ENCODE measurements at regions not wholly inside any gene's neighbourhood (a gene's known extent, or its start where the extent isn't known, plus 50 kb on each side); places are given as distances from the start of the nearest gene placed in this dataset.

DNA sequence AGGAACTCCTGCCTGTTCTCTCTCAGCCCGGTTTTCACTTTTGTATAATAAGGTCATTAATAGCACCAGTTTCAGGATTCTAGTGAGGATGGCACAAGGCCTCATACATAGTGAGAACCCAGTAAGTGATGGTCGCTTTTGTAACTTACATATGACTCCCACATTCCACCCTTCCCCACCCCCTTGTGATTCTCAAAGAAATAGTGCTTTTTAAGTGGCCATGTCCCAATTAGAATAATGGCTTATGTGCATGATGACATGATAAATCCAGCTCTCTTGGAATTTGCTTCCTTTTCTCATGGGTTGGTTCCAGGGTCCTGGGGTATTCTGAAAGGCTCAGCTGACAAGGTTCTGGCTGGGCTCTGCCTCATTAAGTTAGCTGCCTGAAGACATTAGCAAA is 189.9 kb downstream of the URB2 start:
- Histone ChIP-seq H3K27ac (no peak overlapping the region), H3K9me3 (ENCODE audit: low read depth, low read length) (no peaks in the 10 kb centered on the region), H3K36me3 (ENCODE audit: insufficient read depth, low read length) (no peaks in the 10 kb centered on the region), H3K9ac (ENCODE audit: insufficient read length) (no peak overlapping the region), H3K4me3 (no peak overlapping the region)
- no peak for DNase-seq (ENCODE audit: low read depth, low spot score)
- TF ChIP-seq FOXP2 (optimal IDR thresholded peaks at IDR 0.05; ENCODE audit: control extremely low read depth, extremely low read length, insufficient read depth), result no peak
- TF ChIP-seq EZH2 (IDR thresholded peaks at IDR 0.05), result no peak
- TF ChIP-seq POLR2AphosphoS5 (IDR thresholded peaks at IDR 0.05; ENCODE audit: borderline replicate concordance, low read depth, low read length), result no peak

DNA sequence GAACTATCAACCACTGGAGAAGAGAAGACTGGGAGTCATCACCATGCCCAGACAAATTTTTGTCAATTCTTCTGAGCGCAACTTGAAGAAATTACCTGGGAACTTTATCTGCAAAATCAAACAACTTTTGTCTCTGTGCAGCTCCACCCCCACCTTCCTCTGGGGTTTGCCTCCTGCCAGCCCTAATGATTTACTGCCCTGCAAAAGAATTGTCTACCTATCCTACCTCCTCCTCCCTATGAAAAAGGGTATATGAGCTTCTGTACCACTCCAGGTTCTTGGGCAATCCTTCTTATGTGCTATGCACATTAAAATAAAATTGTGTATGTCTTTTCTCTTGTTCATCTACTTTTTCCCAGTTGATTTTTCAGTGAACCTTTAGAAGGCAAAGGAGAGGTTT is 191.9 kb downstream of the URB2 start:
- no peak for TF ChIP-seq POLR2AphosphoS5 (IDR thresholded peaks at IDR 0.05; ENCODE audit: borderline replicate concordance, low read depth, low read length)
- TF ChIP-seq FOXP2 (optimal IDR thresholded peaks at IDR 0.05; ENCODE audit: control extremely low read depth, extremely low read length, insufficient read depth), result no peak
- no peak for TF ChIP-seq EZH2 (IDR thresholded peaks at IDR 0.05)
- H3K9me3 ChIP-seq (ENCODE audit: low read depth, low read length), result no peaks in the 10 kb centered on the region
- H3K4me3 ChIP-seq, result no peak overlapping the region
- no peak overlapping the region for H3K27ac ChIP-seq
- no peaks in the 10 kb centered on the region for H3K36me3 ChIP-seq (ENCODE audit: insufficient read depth, low read length)
- no peak for DNase-seq (ENCODE audit: low read depth, low spot score)
- H3K9ac ChIP-seq (ENCODE audit: insufficient read length), result no peak overlapping the region

DNA sequence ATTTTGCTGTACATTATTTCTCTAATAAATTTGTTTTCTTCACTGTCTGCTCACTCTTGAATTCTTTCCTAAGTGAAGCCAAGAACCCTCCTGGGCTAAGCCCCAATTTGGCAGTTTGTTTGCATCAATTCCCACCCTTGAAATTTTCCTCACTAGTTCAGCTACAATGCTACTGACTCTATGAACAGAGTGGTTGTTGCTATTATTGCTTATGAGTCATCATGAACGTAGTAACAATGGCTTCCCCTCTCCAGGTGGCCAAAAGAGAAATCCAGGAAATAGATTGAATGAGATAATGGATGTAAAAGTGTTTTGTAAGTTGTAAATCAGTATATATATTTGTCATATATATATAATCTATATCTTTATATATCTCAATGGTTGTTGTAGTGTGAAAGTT is 193.0 kb downstream of the URB2 start:
- TF ChIP-seq POLR2AphosphoS5 (IDR thresholded peaks at IDR 0.05; ENCODE audit: borderline replicate concordance, low read depth, low read length) (no peak), EZH2 (IDR thresholded peaks at IDR 0.05) (no peak), FOXP2 (optimal IDR thresholded peaks at IDR 0.05; ENCODE audit: control extremely low read depth, extremely low read length, insufficient read depth) (no peak)
- no peak for DNase-seq (ENCODE audit: low read depth, low spot score)
- no peak overlapping the region for H3K4me3 ChIP-seq
- H3K9me3 ChIP-seq (ENCODE audit: low read depth, low read length), result no peaks in the 10 kb centered on the region
- no peak overlapping the region for H3K27ac ChIP-seq
- no peak overlapping the region for H3K9ac ChIP-seq (ENCODE audit: insufficient read length)
- no peaks in the 10 kb centered on the region for H3K36me3 ChIP-seq (ENCODE audit: insufficient read depth, low read length)

DNA sequence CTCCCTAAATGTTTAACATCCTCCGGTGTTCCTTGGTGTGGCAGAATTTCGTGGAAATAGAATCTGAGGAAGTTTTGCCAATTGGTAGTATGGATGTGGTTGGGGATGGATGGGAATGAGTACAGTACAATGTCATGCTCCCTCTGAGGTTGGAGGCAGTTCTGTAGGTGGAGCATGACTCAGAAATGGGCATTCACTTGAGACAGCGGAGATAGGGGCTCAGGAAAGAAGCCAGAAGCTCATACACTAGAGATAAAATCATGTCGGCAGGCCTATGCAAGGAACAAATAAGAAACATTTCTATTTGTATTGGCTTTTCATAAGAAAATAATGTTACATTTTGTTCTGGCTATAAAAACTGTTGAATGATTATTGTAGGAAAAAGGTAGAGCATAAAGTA is 196.0 kb downstream of the URB2 start:
- no peak for DNase-seq (ENCODE audit: low read depth, low spot score)
- Histone ChIP-seq H3K36me3 (ENCODE audit: insufficient read depth, low read length) (no peaks in the 10 kb centered on the region), H3K9me3 (ENCODE audit: low read depth, low read length) (no peaks in the 10 kb centered on the region), H3K9ac (ENCODE audit: insufficient read length) (no peak overlapping the region), H3K4me3 (no peak overlapping the region), H3K27ac (no peak overlapping the region)
- TF ChIP-seq FOXP2 (optimal IDR thresholded peaks at IDR 0.05; ENCODE audit: control extremely low read depth, extremely low read length, insufficient read depth), result no peak
- no peak for TF ChIP-seq POLR2AphosphoS5 (IDR thresholded peaks at IDR 0.05; ENCODE audit: borderline replicate concordance, low read depth, low read length)
- TF ChIP-seq EZH2 (IDR thresholded peaks at IDR 0.05), result no peak

DNA sequence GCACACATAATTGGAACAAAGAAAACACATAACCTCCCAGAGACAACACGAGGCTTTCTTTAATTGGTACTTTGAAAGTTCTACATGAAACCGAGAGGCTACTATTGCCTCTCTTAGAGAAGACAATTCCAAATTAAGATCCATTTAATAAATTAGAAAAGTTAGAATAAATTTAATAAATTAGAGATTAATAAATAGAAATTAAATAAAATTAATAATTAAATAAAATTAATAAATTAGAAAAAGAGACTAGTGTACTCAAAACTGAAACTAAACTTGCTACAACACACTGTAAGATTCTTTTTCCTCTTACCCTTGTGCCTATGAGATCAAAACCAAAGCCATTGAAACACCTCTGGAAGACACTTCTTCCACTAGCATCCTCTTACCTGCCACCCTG is 199.0 kb downstream of the URB2 start:
- H3K27ac ChIP-seq, result no peak overlapping the region
- H3K9me3 ChIP-seq (ENCODE audit: low read depth, low read length), result no peaks in the 10 kb centered on the region
- no peaks in the 10 kb centered on the region for H3K36me3 ChIP-seq (ENCODE audit: insufficient read depth, low read length)
- no peak for DNase-seq (ENCODE audit: low read depth, low spot score)
- H3K4me3 ChIP-seq, result no peak overlapping the region
- TF ChIP-seq EZH2 (IDR thresholded peaks at IDR 0.05), result no peak
- TF ChIP-seq POLR2AphosphoS5 (IDR thresholded peaks at IDR 0.05; ENCODE audit: borderline replicate concordance, low read depth, low read length), result no peak
- no peak for TF ChIP-seq FOXP2 (optimal IDR thresholded peaks at IDR 0.05; ENCODE audit: control extremely low read depth, extremely low read length, insufficient read depth)
- no peak overlapping the region for H3K9ac ChIP-seq (ENCODE audit: insufficient read length)

DNA sequence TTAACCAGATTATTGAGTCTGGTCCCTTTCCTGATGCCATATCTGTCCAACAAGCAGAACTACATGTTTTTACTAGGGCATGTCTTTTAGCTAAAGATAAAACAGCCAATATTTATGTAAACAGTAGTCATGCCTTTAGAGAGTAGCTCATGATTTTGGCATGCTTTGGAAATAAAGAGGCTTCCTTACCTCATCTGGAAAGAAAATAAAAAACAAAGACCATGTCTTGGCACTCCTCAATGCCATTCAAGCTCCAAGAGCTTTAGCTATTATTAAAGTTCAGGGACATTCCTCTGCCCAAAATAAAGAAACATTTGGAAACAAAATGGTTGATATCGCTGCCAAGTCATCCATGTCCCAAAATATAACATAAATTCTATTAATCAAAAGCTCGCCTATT is 202.4 kb downstream of the URB2 start:
- no peaks in the 10 kb centered on the region for H3K36me3 ChIP-seq (ENCODE audit: insufficient read depth, low read length)
- H3K9me3 ChIP-seq (ENCODE audit: low read depth, low read length), result no peaks in the 10 kb centered on the region
- H3K9ac ChIP-seq (ENCODE audit: insufficient read length), result no peak overlapping the region
- no peak for DNase-seq (ENCODE audit: low read depth, low spot score)
- no peak overlapping the region for H3K4me3 ChIP-seq
- TF ChIP-seq EZH2 (IDR thresholded peaks at IDR 0.05), result no peak
- no peak for TF ChIP-seq POLR2AphosphoS5 (IDR thresholded peaks at IDR 0.05; ENCODE audit: borderline replicate concordance, low read depth, low read length)
- no peak for TF ChIP-seq FOXP2 (optimal IDR thresholded peaks at IDR 0.05; ENCODE audit: control extremely low read depth, extremely low read length, insufficient read depth)
- no peak overlapping the region for H3K27ac ChIP-seq

DNA sequence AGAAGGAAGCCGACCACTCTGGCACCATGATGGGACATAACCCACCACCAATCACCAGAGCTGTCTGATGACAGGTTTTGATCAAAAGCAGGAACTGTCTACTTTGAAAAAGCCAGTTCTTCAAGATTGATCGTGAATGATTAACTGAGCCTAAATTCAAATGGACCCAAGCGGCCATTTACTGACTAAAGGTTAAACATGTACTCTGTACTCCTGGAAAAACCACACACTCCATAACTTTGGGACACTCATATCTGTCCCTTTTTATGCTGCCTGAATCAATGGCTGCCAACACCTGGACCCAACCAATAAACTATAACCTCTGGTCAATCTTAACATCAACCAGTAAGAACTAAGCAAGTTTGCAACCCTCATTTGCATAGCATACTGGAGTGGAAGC is 206.6 kb downstream of the URB2 start:
- Histone ChIP-seq H3K9me3 (ENCODE audit: low read depth, low read length) (no peaks in the 10 kb centered on the region), H3K4me3 (no peak overlapping the region), H3K36me3 (ENCODE audit: insufficient read depth, low read length) (no peaks in the 10 kb centered on the region), H3K9ac (ENCODE audit: insufficient read length) (no peak overlapping the region), H3K27ac (no peak overlapping the region)
- DNase-seq (ENCODE audit: low read depth, low spot score), result no peak
- no peak for TF ChIP-seq FOXP2 (optimal IDR thresholded peaks at IDR 0.05; ENCODE audit: control extremely low read depth, extremely low read length, insufficient read depth)

DNA sequence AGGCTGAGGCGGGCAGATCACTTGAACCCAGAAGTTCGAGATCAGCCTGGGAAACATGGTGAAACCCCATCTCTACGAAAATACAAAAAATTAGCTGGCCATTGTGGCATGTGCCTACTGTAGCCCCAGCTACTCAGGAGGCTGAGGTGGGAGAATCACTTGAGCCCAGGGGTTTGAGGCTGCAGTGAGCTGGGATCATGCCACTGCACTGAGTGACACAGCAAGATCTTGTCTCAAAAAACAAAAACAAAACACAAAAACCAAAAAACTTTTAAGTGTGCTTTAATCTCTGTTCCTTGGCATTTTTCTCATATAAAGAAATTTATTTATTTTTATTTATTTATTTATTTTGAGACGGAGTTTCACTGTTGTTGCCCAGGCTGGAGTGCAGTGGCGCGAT is 208.2 kb downstream of the URB2 start:
- TF ChIP-seq EZH2 (IDR thresholded peaks at IDR 0.05), result no peak
- H3K27ac ChIP-seq, result no peak overlapping the region
- no peaks in the 10 kb centered on the region for H3K36me3 ChIP-seq (ENCODE audit: insufficient read depth, low read length)
- H3K9ac ChIP-seq (ENCODE audit: insufficient read length), result no peak overlapping the region
- no peaks in the 10 kb centered on the region for H3K9me3 ChIP-seq (ENCODE audit: low read depth, low read length)
- no peak overlapping the region for H3K4me3 ChIP-seq
- DNase-seq (ENCODE audit: low read depth, low spot score), result no peak

DNA sequence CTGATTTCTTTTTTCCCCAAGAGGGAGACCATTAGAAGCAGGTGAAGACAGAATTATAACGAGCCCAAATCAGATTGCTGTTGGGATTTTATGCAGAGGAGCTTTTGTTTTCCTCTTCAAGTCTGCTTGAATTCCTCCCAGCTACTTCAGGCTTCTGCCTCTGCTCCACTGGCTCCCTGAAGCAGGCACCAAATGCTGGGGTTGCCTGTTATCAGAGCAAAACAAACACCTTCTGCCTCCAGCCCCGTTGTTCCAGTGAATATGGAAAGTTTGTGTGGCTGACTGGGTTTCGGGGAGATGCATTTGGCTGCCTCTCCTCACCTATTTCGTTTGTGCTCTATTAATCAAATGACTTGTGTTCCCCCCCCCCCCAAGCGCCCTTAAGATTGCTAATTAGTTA is 209.2 kb downstream of the URB2 start:
- DNase-seq (ENCODE audit: low read depth, low spot score), result no peak
- Histone ChIP-seq H3K4me3 (no peak overlapping the region), H3K9ac (ENCODE audit: insufficient read length) (no peak overlapping the region), H3K27ac (no peak overlapping the region), H3K9me3 (ENCODE audit: low read depth, low read length) (no peaks in the 10 kb centered on the region), H3K36me3 (ENCODE audit: insufficient read depth, low read length) (no peaks in the 10 kb centered on the region)
- TF ChIP-seq FOXP2 (optimal IDR thresholded peaks at IDR 0.05; ENCODE audit: control extremely low read depth, extremely low read length, insufficient read depth) (no peak), POLR2AphosphoS5 (IDR thresholded peaks at IDR 0.05; ENCODE audit: borderline replicate concordance, low read depth, low read length) (no peak), EZH2 (IDR thresholded peaks at IDR 0.05) (no peak)
